ENCODE measurements at regions not wholly inside any gene's neighbourhood (a gene's known extent, or its start where the extent isn't known, plus 50 kb on each side); places are given as distances from the start of the nearest gene placed in this dataset.

DNA sequence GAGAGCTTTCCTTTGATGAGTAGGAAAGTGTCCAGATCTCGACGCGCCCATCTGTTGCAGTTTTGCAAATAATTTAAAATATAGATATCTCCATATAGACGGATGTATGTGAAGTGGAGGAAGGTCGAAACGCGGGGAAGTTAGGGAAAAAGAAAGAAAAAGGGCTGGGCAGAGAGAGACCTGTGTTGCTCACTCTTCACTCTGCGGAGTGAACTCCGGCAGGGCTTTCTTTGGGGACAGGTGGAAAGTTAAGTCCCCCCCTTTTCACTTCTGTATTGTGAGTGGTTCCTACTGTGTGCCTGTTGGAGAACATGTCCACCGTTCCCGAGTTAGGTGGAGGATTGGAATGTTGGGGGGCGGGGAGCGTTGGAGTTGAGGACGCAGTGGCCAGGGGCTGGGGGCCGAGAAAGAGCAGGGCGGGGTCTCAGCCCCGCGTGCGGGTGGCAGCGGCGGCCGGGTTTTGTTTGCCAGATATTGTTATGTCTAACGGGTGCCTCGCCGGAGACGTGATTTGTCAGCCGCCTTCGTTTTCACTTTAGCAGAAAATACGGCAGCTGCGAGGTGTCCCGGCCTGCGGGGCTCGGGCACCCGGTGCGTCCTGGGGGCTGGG lies 145.1 kb upstream of the ZNF536 start:
- ChIA-PET POLR2A (no interaction called here), CTCF (no interaction called here)

DNA sequence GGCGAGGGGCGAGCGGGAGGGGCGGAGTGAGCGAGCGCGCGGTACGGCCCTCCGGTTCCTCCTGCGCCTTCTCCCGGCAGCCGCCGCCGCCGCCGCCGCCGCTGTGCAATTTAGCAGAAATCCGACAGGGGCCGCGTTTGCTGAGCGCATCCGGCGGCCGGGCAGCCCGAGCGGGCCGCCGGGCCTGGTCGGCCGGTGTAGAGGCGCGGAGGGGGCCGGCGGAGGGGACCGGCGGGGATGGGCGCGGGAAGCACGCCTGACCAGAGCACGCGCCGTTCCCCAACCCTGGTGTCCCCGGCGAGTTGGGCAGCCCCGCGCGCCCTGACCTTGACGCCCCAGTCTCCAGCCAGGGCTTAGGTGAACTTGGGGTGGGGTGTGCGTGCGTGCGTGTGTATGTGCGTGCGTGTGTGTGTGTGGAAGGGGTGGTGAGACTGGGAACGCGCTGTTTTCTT lies 144.5 kb upstream of the ZNF536 start:
- POLR2A ChIA-PET: no interaction called here

GRCh38 chr19:30228113-30228834 lies 143.9 kb upstream of the ZNF536 start:
- ChIA-PET POLR2A (no interaction called here), CTCF (no interaction called here)

More for the DNA sequence above, 144.5 kb upstream of the ZNF536 start:
- CTCF ChIA-PET: no interaction called here

DNA sequence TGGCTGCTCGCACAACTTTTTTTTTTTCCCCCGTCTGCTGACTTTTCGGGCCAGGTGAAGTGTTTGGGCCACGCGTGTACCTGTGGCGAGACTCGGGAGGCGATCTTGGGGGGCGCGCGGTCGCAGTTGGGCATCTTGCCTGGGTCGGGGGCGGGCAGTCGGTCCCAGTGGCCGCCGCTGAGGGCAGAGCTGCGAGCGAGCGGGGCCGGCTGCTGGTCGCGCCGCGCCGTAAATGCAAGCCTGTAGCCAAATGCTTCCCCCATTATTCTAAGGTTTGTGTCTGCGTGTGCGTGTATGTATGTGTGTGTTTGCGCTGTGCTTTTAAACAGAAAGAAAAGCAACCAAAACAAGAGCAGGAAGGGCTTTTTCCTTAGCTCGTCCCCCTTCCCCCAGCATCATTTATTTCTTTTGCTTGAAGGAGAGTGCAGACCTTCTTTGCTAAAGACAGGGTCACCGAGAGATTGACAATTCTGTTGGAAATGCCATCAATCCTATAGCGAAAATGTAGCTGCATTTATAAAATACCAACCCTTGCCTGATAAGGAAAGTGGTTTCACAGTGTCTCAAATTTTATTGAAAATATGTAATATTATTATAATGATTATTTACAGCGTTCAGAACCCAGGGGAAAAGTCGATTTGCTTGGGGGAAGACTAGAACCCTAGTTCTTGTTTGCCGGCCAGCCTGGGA lies 143.2 kb upstream of the ZNF536 start:
- CTCF ChIA-PET: interaction anchor here (0.6 kb wide), 1 partner anchor 868 kb away, joined by 3 read pairs; no protein-coding TSS in a partner anchor

DNA sequence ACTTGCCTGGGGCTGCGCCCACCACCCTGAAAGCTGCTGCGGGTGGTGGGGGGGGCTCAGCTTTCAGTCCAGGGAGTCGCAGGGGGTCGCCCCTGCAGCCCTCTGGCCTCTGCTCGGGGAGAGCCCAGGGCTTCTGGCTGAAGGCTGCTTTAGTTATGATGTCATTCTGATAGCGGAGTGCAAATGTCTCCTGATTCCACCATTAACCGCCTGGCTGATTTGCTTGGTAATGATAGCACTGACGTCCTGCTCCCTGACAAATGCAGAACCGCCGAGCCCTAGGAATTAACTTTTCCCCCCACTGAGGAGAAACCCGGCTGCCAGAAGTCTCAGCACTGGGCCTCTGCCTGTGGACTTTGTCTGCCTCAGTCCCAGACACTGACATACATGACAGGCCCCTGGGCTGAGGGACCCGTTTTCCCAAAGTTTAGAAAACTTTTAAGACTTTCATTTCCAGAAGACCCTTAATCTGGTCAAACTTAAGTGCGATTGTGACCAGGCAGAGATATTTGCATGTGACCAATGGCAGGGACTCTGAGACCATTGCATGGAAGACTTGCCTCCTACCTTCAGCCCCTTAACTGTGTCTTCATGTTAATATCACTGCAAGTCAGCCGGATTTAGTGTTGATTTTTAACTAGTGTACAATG lies 142.5 kb upstream of the ZNF536 start:
- ChIA-PET POLR2A (no interaction called here), CTCF (interaction anchor here (0.6 kb wide), 1 partner anchor 868 kb away, joined by 3 read pairs; no protein-coding TSS in a partner anchor)

More for the DNA sequence above, 143.2 kb upstream of the ZNF536 start:
- POLR2A ChIA-PET: no interaction called here

DNA sequence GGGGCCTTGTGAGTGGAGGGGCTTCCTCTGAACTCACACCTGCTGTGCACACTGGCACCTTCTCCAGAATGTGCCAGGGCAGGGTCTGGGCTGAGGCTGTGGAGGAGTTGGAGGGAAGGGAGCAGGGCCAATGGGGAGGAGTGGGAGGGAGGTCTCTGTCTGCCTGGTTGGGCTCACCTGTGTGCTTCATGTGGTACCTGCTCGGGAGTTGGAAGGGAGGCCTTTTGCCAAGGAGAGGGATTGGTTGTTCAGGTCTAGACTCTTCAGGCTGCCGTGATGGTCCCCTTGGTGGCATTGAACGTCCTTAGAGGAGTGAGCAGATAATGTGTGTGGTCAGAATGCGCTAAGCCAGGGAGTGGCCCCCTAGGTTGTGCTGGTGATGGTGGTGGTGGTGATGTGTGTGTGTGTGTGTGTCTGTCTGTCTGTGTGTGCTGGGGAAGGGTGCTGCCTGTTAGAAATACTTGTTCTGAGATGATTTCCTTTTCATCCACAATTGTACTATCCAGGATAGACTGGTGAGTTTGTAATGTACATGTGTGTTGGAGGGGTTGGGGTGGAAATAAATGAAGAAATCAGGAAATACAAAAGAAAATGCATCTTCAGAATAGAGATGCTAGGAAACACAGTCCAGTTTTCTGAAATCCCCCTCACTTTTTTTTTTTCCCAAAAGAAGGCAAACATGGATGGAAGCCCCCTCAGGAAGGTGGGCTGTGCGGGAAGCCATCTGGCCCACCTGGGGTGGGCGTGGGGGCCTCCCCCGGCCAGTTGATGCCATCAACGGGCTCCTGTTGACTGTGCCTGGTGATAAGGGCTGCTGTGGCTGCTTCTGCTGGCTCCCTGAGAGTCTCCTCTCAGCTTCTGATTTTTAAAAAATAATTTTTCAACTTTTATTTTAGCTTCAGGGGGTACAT lies 140.5 kb upstream of the ZNF536 start:
- ChIA-PET POLR2A (no interaction called here), CTCF (no interaction called here)

DNA sequence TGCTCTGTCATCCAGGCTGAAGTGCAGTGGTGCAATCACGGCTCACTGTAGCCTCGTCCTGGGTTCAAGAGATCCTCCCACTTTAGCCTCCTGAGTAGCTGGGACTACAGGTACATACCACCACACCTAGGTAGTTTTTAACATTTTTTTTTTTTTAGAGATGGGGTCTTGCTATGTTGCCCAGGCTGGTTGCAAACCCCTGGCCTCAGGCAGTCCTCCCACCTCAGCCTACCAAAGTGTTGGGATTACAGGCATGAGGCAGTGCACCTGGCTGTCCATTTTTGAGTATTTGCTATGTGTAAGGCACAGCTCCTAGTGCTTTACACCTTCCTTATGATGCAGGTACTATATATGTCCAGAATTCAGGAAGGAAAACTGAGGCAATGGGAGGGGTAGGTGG lies 138.8 kb upstream of the ZNF536 start:
- ChIA-PET CTCF (interaction anchor here (0.7 kb wide), 1 partner anchor 8 kb away, joined by 3 read pairs; no protein-coding TSS in a partner anchor), POLR2A (no interaction called here)

- ChIA-PET POLR2A (no interaction called here), CTCF (no interaction called here)
These were observed 136.2 kb upstream of the ZNF536 start for GRCh38 chr19:30235946-30236345.

- CTCF ChIA-PET: no interaction called here
These were observed 135.6 kb upstream of the ZNF536 start for GRCh38 chr19:30236587-30236986.

DNA sequence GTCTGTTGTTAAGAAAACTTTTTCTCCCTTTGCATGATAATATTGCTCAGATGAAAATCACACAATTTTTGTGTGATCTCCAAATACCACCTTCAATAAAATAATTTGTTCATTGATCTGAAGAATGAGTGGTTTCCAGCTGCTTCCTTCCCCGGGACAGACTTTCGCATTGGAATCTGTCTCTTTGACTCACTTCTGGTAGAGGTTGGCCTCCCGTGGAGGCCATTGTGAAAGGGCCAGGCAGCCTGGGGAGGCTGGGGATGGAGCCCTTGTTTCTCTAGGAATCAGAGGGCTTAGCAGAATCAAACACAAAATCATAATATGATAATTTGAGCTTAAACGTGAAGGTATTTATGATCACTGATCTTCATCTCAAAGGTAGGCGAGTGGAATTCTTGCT lies 135.0 kb upstream of the ZNF536 start:
- ChIA-PET POLR2A (no interaction called here), CTCF (no interaction called here)

More at GRCh38 chr19:30236587-30236986, 135.6 kb upstream of the ZNF536 start:
- POLR2A ChIA-PET: no interaction called here

DNA sequence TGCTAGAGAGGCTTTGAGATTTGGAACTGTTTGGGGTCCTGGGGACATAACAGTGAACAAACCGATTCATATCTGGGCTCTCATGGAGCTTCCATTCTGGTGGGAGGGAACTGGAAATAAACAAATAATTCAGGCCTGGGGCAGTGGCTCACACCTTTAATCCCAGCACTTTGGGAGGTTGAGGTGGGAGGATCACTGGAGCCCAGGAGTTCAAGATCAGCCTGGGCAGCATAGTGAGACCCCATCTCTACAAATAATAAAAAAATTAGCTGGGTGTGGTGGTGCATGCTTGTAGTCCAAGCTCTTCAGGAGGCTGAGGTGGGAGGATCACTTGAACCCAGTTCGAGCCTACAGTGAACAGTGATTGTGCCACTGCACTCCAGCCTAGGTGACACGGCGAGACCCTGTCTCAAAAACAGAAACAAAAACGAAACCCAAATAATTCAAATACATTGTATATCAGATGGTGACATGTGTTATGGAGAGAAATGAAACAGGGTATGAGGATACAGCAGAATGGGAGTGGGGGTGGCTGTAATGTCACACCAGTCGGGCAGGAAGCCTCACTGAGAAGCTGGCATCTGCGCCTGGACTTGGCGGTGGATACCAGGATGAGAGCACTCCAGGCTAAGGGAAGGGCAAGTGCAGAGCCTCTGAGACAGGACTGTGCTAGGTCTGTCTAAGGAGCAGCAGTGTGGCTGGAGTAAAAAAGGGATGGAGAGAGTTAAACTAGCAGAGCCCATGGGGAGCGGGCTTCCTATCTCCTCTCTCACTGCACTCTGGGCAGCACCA lies 131.1 kb upstream of the ZNF536 start:
- CTCF ChIA-PET: interaction anchor here (0.5 kb wide), 1 partner anchor 8 kb away, joined by 3 read pairs; no protein-coding TSS in a partner anchor
- POLR2A ChIA-PET: no interaction called here

DNA sequence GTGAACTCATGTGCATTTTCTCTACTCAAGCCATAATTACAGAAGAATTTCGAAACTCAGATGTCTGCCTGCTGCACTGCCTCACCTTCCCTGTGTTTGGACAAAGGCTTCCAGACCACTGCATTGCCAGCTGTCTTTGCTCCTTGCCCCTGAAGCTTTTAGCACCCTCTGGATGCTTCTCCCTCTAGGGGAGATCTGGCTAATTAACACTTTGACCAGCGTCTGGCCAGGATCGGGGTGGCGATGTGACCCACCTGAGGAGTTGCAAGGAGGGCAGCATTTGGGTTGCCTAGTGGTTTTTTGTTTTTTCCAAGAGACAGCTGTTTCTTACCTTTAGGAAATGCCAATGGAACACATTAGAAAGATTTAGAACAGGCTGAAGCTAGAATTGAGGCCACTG lies 127.7 kb upstream of the ZNF536 start:
- ChIA-PET CTCF (no interaction called here), POLR2A (no interaction called here)

GRCh38 chr19:30245401-30246039 lies 126.7 kb upstream of the ZNF536 start:
- ChIA-PET POLR2A (no interaction called here), CTCF (no interaction called here)

DNA sequence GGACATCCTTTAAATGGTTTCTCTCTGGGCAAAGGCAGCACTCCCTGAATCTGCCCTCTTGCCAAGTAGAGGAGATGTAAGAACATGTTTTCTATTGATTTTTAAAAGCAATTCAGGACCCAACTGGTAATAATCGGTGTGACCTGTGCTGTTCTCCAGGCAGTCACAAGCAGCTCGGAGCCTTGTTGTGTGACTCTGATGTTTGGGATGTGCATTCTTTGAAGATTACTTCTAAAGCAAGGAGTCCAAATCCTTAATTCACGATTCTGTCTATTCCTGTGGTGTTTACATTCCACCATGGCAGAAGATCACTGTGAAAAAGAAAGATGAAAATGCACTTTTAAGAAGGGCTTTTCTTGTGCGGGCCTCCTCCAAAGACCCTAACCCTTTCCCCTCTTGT lies 122.3 kb upstream of the ZNF536 start:
- ChIA-PET POLR2A (no interaction called here), CTCF (no interaction called here)

GRCh38 chr19:30252214-30252613 lies 120.0 kb upstream of the ZNF536 start:
- ChIA-PET CTCF (no interaction called here), POLR2A (no interaction called here)

GRCh38 chr19:30253581-30253996 lies 118.6 kb upstream of the ZNF536 start:
- CTCF ChIA-PET: interaction anchor here (0.7 kb wide), 1 partner anchor 102 kb away, joined by 6 read pairs; no protein-coding TSS in a partner anchor
- POLR2A ChIA-PET: no interaction called here

DNA sequence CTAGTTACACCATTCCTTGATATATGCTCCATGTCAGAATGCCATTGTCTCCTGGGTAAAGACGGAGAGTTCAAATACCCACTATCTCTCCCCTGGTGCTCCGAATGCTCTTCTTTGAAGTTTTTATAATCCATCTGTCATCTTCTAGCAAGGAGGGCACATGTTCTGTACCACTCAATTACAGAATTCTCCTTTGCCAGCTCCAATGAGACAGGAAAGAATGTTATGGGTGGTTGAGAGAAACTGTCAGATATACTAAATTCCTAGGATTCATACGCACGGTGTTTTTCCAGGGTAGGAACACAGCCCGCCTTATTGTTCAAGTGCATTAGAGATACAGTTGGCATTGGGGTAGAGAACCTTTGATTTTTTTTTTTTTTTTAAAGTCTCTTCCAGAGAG lies 118.0 kb upstream of the ZNF536 start:
- POLR2A ChIA-PET: no interaction called here
- CTCF ChIA-PET: interaction anchor here (0.7 kb wide), 1 partner anchor 103 kb away, joined by 6 read pairs; no protein-coding TSS in a partner anchor

GRCh38 chr19:30254789-30255188 lies 117.4 kb upstream of the ZNF536 start:
- CTCF ChIA-PET: no interaction called here
- POLR2A ChIA-PET: no interaction called here

Measured in activated CD8-positive, alpha-beta memory T cell treated with anti-CD3 and anti-CD28 coated beads for 36 hours (primary cell).